IMR-90 (cell line): ENCODE measurements at regions not wholly inside any gene's neighbourhood (a gene's known extent, or its start where the extent isn't known, plus 50 kb on each side); places are given as distances from the start of the nearest gene placed in this dataset.
"Not testable (repeated sequence)": the region's sequence is repeated elsewhere in the genome, so short reads cannot be mapped to it uniquely, and the experiment has no call there.

ENCODE experiments used
- CHD1 ChIP-seq: IDR thresholded peaks from 2 replicates; pipeline ENCODE4 v1.6.1; 2012; ENCODE audit warnings: low read depth, low read length, improper control_type of control experiment
- CTCF ChIP-seq: conservative IDR thresholded peaks from 2 replicates; pipeline ENCODE4 v1.5.1; 2012; ENCODE audit warnings: mild to moderate bottlenecking, low read depth, low read length, improper control_type of control experiment
- FOS ChIP-seq: fragments of 150-350 bp; IDR thresholded peaks from 2 replicates; pipeline ENCODE4 v1.6.1; 2016; ENCODE audit warnings: low read depth, low read length
- MAFK ChIP-seq: IDR thresholded peaks from 2 replicates; pipeline ENCODE4 v1.6.1; 2012; ENCODE audit warnings: low read depth, low read length, improper control_type of control experiment
- MXI1 ChIP-seq: IDR thresholded peaks from 2 replicates; pipeline ENCODE4 v1.6.1; 2012; ENCODE audit warnings: low read depth, mild to moderate bottlenecking, low read length, moderate library complexity, borderline replicate concordance
- POLR2A ChIP-seq: IDR thresholded peaks from 2 replicates; pipeline ENCODE4 v1.6.1; 2012; ENCODE audit warnings: mild to moderate bottlenecking, low read depth, low read length
- RFX5 ChIP-seq: IDR thresholded peaks from 2 replicates; pipeline ENCODE4 v1.8.0; 2012; ENCODE audit warnings: low read depth, mild to moderate bottlenecking, low read length, moderate library complexity

DNA sequence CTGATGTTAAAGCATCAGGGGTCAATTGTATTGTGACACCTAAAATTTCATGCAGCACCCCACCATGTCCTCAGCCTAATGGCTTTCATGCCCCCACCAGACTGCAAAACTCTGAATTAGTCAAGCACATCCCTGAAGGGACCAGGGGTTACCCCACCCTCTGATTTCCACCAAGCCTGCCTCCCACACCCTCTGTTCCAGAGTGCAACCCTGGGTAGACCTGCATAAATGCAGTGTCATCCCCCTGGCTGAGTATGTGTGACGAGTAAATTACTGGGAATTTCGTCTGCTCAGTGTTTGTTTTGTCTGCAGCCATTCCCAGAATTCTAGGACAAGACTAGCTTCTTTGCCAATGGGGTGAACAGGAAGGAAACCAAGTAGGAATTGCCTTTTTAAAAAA is 2136.9 kb upstream of the DEFB115 start:
- not testable (repeated sequence) for TF ChIP-seq CTCF, POLR2A, CHD1, RFX5, FOS, MXI1, MAFK
